GM23248 (cell line): ENCODE measurements at regions not wholly inside any gene's neighbourhood (a gene's known extent, or its start where the extent isn't known, plus 50 kb on each side); places are given as distances from the start of the nearest gene placed in this dataset.
"Not testable (repeated sequence)": the region's sequence is repeated elsewhere in the genome, so short reads cannot be mapped to it uniquely, and the experiment has no call there.

Source experiments
- DNase-seq: peaks from one replicate; pipeline ENCODE4 v3.0.0-alpha.2; 2015
- H2AFZ ChIP-seq: fragments of 200-600 bp; sonication (generic); 2 replicates; pipeline ENCODE4 v1.6.1; 2016; ENCODE audit warnings: antibody characterized with exemption
- H3F3A ChIP-seq: fragments of 200-600 bp; sonication (generic); 2 replicates; pipeline ENCODE4 v1.6.1; 2016; ENCODE audit warnings: mild to moderate bottlenecking, antibody characterized with exemption, mixed run types; ENCODE audit not compliant: insufficient read depth
- H3K27ac ChIP-seq: fragments of 200-600 bp; sonication (generic); 2 replicates; pipeline ENCODE4 v1.5.1; 2016; ENCODE audit warnings: mild to moderate bottlenecking
- H3K27me3 ChIP-seq: fragments of 200-600 bp; sonication (generic); replicated peaks from 2 replicates; pipeline ENCODE4 v1.6.1; 2016; ENCODE audit warnings: mild to moderate bottlenecking; ENCODE audit not compliant: insufficient read depth
- H3K36me3 ChIP-seq: fragments of 200-600 bp; sonication (generic); 2 replicates; pipeline ENCODE4 v1.6.1; 2016; ENCODE audit warnings: low read depth, mild to moderate bottlenecking
- H3K4me1 ChIP-seq: fragments of 200-600 bp; sonication (generic); 2 replicates; pipeline ENCODE4 v1.6.1; 2016; ENCODE audit warnings: mild to moderate bottlenecking; ENCODE audit not compliant: insufficient read depth
- H3K4me2 ChIP-seq: fragments of 200-600 bp; sonication (generic); one replicate; pipeline ENCODE4 v1.6.1; 2016; ENCODE audit warnings: mild to moderate bottlenecking; ENCODE audit not compliant: unreplicated experiment
- H3K4me3 ChIP-seq: fragments of 200-600 bp; sonication (generic); 2 replicates; pipeline ENCODE4 v1.5.1; 2016; ENCODE audit warnings: mild to moderate bottlenecking
- H3K79me2 ChIP-seq: fragments of 200-600 bp; sonication (generic); 2 replicates; pipeline ENCODE4 v1.6.1; 2016; ENCODE audit warnings: mild to moderate bottlenecking; ENCODE audit not compliant: insufficient read depth
- H3K9ac ChIP-seq: fragments of 200-600 bp; sonication (generic); 2 replicates; pipeline ENCODE4 v1.6.1; 2016; ENCODE audit warnings: mild to moderate bottlenecking
- H3K9me2 ChIP-seq: fragments of 200-600 bp; sonication (generic); 2 replicates; pipeline ENCODE4 v1.6.1; 2016; ENCODE audit warnings: mixed run types, mild to moderate bottlenecking, moderate library complexity; ENCODE audit not compliant: insufficient read depth
- H3K9me3 ChIP-seq: fragments of 200-600 bp; sonication (generic); one replicate; pipeline ENCODE4 v1.6.1; 2017; ENCODE audit warnings: low read depth
- H4K20me1 ChIP-seq: fragments of 200-600 bp; sonication (generic); 2 replicates; pipeline ENCODE4 v1.6.0; 2016; ENCODE audit not compliant: insufficient read depth
- EZH2 ChIP-seq: fragments of 200-600 bp; sonication (generic); IDR thresholded peaks from 2 replicates; pipeline ENCODE4 v1.6.1; 2018; ENCODE audit warnings: antibody characterized with exemption, mild to moderate bottlenecking; ENCODE audit not compliant: insufficient read depth, poor library complexity, severe bottlenecking
- EZH2phosphoT487 ChIP-seq: fragments of 200-600 bp; sonication (generic); IDR thresholded peaks from 2 replicates; pipeline ENCODE4 v1.6.1; 2018; ENCODE audit warnings: antibody characterized with exemption, moderate library complexity, mild to moderate bottlenecking, low read depth; ENCODE audit not compliant: insufficient read depth
- WGBS, 2 experiments: methylation state at CpG; one replicate each; pipeline ENCODE4 v1.1.6; 2015 to 2017; ENCODE audit warnings: low lambda C conversion rate in 2 of 2, low coverage in 1 of 2; ENCODE audit errors: missing lambda C conversion rate in 2 of 2; 5-methylcytosine and 5-hydroxymethylcytosine counted together
- in situ Hi-C: fragments of 300-500 bp; cut with MboI; formaldehyde crosslinking; loops from 2 replicates; pipeline ENCODE4 v1.15.0; 2020

GRCh38 chr4:14917298-14917633 is 85.0 kb upstream of the CPEB2 start:
- Histone ChIP-seq H3K27ac (no peak overlapping the region), H3K36me3 (no peaks in the 10 kb centered on the region), H3K4me3 (no peak overlapping the region), H3F3A (no peaks in the 10 kb centered on the region), H3K9ac (no peak overlapping the region), H3K4me2 (no peak overlapping the region), H3K9me2 (no peaks in the 10 kb centered on the region), H3K9me3 (no peaks in the 10 kb centered on the region), H3K27me3 (no peaks in the 10 kb centered on the region), H3K4me1 (0 out of 2 replicates have a peak, but pooled peaks cover 9% of the 10 kb centered on the region), H2AFZ (no peak overlapping the region), H3K79me2 (no peaks in the 10 kb centered on the region), H4K20me1 (no peaks in the 10 kb centered on the region)
- WGBS, 2 experiments, result 0% methylated on average over 1 of the region's 1 CpG
- TF ChIP-seq EZH2 (no peak), EZH2phosphoT487 (no peak)
- in situ Hi-C loops, result no loop called here
- no peak for DNase-seq

GRCh38 chr4:14918336-14918735 is 83.9 kb upstream of the CPEB2 start:
- Histone ChIP-seq H3K36me3 (no peaks in the 10 kb centered on the region), H3K27me3 (no peaks in the 10 kb centered on the region), H3K9ac (no peak overlapping the region), H2AFZ (no peak overlapping the region), H3K27ac (no peak overlapping the region), H3K4me3 (no peak overlapping the region), H3K79me2 (no peaks in the 10 kb centered on the region), H3K4me1 (0 out of 2 replicates have a peak, but pooled peaks cover 9% of the 10 kb centered on the region), H3K9me2 (no peaks in the 10 kb centered on the region), H3K9me3 (no peaks in the 10 kb centered on the region), H4K20me1 (no peaks in the 10 kb centered on the region), H3F3A (no peaks in the 10 kb centered on the region), H3K4me2 (no peak overlapping the region)
- no peak for DNase-seq
- TF ChIP-seq EZH2phosphoT487 (no peak), EZH2 (no peak)
- in situ Hi-C loops, result no loop called here
- 40 to 52% methylated on average over 4 of the region's 4 CpGs for WGBS, 2 experiments

- DNase-seq, result no peak
- Histone ChIP-seq H3K9ac (no peak overlapping the region), H3K9me2 (no peaks in the 10 kb centered on the region), H3K79me2 (no peaks in the 10 kb centered on the region), H3K9me3 (no peaks in the 10 kb centered on the region), H3K4me2 (no peak overlapping the region), H3K4me3 (no peak overlapping the region), H3K27me3 (no peaks in the 10 kb centered on the region), H3F3A (no peaks in the 10 kb centered on the region), H4K20me1 (no peaks in the 10 kb centered on the region), H3K4me1 (0 out of 2 replicates have a peak, but pooled peaks cover 9% of the 10 kb centered on the region), H2AFZ (no peak overlapping the region), H3K36me3 (no peaks in the 10 kb centered on the region), H3K27ac (no peak overlapping the region)
- TF ChIP-seq EZH2phosphoT487, result no peak
- TF ChIP-seq EZH2, result no peak
- in situ Hi-C loops, result no loop called here
- 53 to 57% methylated on average over 7 of the region's 7 CpGs for WGBS, 2 experiments
These were observed 82.5 kb upstream of the CPEB2 start for GRCh38 chr4:14919785-14920184.

GRCh38 chr4:14920237-14920636 is 82.0 kb upstream of the CPEB2 start:
- Histone ChIP-seq H3K9me2 (no peaks in the 10 kb centered on the region), H3K4me1 (0 out of 2 replicates have a peak, but pooled peaks cover 9% of the 10 kb centered on the region), H3K9ac (no peak overlapping the region), H4K20me1 (no peaks in the 10 kb centered on the region), H3K79me2 (no peaks in the 10 kb centered on the region), H3K27ac (no peak overlapping the region), H3K9me3 (no peaks in the 10 kb centered on the region), H3K4me2 (no peak overlapping the region), H3K27me3 (no peaks in the 10 kb centered on the region), H2AFZ (no peak overlapping the region), H3K36me3 (no peaks in the 10 kb centered on the region), H3F3A (no peaks in the 10 kb centered on the region), H3K4me3 (no peak overlapping the region)
- in situ Hi-C loops, result no loop called here
- WGBS, 2 experiments, result 41 to 49% methylated on average over 3 of the region's 3 CpGs
- no peak for TF ChIP-seq EZH2
- no peak for TF ChIP-seq EZH2phosphoT487
- DNase-seq, result no peak

- TF ChIP-seq EZH2 (no peak), EZH2phosphoT487 (no peak)
- Histone ChIP-seq H3K36me3 (no peaks in the 10 kb centered on the region), H2AFZ (no peak overlapping the region), H3K4me2 (no peak overlapping the region), H3K79me2 (no peaks in the 10 kb centered on the region), H3K27ac (no peak overlapping the region), H3F3A (no peaks in the 10 kb centered on the region), H3K27me3 (no peaks in the 10 kb centered on the region), H3K9ac (no peak overlapping the region), H3K9me2 (no peaks in the 10 kb centered on the region), H3K9me3 (no peaks in the 10 kb centered on the region), H3K4me1 (0 out of 2 replicates have a peak, but pooled peaks cover 9% of the 10 kb centered on the region), H4K20me1 (no peaks in the 10 kb centered on the region), H3K4me3 (no peak overlapping the region)
- WGBS, 2 experiments, result 91% methylated on average over 2 to 3 of the region's 3 CpGs
- in situ Hi-C loops, result no loop called here
- DNase-seq, result no peak
These were observed 81.4 kb upstream of the CPEB2 start for GRCh38 chr4:14920759-14921320.

GRCh38 chr4:14921781-14922180 is 80.5 kb upstream of the CPEB2 start:
- H3F3A ChIP-seq, H3K9me3 ChIP-seq, H3K27ac ChIP-seq, H3K79me2 ChIP-seq, H2AFZ ChIP-seq, H4K20me1 ChIP-seq, H3K4me2 ChIP-seq, H3K4me1 ChIP-seq, H3K9ac ChIP-seq, H3K27me3 ChIP-seq, H3K9me2 ChIP-seq, H3K4me3 ChIP-seq, in situ Hi-C loops, H3K36me3 ChIP-seq, DNase-seq: not testable (repeated sequence)
- WGBS, 2 experiments, result 63 to 64% methylated on average over 2 of the region's 2 CpGs
